GM19467 (cell line): ENCODE measurements at regions not wholly inside any gene's neighbourhood (a gene's known extent, or its start where the extent isn't known, plus 50 kb on each side); places are given as distances from the start of the nearest gene placed in this dataset.

Experiments
- ATAC-seq: cut with Tn5 transposase; IDR thresholded peaks from one replicate; pipeline ENCODE4 v1.9.1; 2021; ENCODE audit warnings: mild to moderate bottlenecking, moderate library complexity; ENCODE audit not compliant: unreplicated experiment

- no peak for ATAC-seq
Observed at GRCh38 chr19:31761281-31761913, 412.2 kb upstream of the TSHZ3 start.

GRCh38 chr19:31770223-31770622 lies 421.0 kb upstream of the TSHZ3 start:
- ATAC-seq = no peak

DNA sequence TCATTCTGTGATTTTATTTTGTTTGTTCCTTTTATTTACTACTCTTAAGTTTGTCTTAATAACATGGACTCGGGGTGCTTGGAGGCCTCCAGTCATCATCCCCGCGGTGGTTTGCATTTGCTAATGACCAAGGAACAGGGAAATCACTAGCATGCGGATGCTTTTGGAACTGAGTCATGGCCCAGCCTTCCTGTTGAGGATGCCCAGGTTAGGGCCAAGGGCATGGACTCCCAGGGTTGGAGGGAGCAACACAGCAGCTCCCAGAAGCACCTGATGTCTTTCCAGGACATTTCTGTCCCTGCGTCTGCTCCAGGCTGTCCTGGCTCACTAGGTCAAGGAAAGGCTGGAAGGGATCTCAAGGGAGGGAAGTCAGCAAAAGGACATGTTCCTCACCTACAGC lies 423.7 kb upstream of the TSHZ3 start:
- ATAC-seq = no peak

- no peak for ATAC-seq
Observed at GRCh38 chr19:31781542-31781941, 432.3 kb upstream of the TSHZ3 start.

- no peak for ATAC-seq
Observed at GRCh38 chr19:31783592-31783991, 434.4 kb upstream of the TSHZ3 start.

DNA sequence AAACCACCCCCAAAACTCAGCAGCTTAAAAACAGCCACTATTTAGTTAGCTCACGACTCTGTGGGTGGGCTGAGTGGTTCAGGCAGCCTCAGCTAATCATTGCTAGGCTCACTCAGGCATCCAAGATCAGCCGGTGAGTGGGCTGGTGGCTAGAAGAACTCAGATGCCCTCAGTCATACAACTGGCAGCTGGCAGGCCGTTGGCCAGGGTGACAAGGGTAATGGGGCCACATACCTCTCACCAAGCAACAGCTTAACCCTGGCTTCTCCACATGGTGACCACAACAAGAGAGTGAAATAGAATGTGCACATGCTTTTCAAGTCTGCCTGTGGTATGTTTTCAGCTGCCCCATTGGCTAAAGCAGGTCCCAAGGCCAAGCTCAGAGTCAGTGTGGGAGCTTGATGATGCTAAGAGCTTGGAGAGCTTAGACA lies 435.4 kb upstream of the TSHZ3 start:
- ATAC-seq = no peak

DNA sequence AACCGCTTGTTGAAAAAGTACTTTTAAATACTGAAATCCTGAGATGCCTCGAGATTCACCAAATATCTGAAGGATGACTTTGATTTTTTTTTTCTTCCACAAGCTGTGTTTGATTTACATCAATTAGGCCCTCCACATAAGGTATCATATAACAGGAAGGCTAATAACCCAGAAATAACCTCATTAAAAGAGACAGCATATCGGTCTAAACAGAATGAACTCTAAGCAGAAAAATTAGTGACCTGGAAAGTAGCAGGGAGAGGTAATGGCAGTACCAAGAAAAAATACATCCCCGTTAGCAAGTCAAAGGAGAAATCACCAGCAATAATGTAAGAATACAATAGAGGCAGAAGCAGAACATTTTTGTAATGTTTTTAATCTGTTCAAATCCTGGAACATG lies 452.4 kb upstream of the TSHZ3 start:
- no peak for ATAC-seq

GRCh38 chr19:31803835-31804446 lies 454.7 kb upstream of the TSHZ3 start:
- ATAC-seq = no peak

- ATAC-seq = no peak
Observed at GRCh38 chr19:31804668-31805067, 455.4 kb upstream of the TSHZ3 start.

DNA sequence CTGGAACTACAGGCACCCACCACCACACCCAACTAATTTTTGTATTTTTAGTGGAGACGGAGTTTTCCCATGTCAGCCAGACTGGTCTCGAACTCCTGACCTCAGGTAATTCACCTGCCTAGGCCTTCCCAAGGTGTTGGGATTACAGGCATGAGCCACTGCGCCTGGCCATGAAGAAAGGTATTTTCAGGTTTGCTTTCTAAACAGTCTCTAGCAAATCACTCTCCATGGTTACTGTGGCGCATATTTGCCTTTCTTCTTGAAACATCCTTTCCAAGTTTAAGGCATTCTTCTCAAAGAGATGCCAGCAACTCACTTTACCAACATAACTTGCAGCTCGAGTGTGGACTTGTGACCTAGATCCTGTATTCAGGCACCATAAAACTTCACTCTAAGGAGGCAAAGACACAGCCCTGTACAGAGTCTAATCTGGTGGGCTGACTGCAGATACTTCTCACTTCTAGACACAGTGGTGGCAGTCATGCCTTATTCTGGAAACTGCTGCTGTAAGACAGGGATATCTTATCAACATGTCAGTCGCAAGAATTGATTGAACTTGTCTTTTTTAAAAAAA lies 461.4 kb upstream of the TSHZ3 start:
- no peak for ATAC-seq

DNA sequence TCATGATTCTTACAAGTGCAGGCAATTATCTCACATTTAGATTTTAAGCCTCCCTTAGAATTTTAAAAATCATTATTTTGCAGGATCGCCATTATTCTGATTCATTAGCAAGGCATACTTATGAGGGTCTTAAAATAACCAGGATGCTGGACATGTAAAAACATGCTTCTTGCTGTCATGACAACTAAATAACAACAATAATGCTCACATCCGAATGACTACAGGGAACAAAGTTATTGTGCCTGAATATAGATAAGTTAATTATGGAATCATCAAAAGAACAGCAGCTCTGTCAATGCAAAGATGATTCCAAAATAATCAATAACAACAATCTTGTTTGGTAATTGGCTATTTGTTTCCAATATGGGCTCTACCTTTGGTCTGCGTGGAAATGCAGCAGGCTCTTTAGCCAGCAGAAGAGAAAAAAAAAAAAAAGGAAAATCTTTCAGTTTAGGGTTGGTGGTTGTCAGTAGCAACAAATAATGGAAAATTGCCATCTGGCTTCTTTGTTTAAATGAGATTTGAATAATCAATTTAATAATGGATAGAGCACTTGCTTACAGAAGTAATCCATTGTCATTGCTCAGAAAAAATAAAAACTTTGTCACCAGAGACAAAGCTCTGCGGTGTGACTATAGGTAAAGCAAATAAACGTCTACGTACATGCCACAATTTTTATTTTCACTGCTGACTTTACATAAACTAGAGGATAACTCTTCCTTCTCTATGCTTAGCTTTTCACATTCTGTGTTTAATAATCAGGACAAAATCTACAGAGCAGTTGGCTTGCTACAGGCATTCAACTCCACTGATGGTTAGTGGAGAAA lies 468.9 kb upstream of the TSHZ3 start:
- ATAC-seq = no peak

GRCh38 chr19:31818798-31819105 lies 469.5 kb upstream of the TSHZ3 start:
- ATAC-seq = no peak

DNA sequence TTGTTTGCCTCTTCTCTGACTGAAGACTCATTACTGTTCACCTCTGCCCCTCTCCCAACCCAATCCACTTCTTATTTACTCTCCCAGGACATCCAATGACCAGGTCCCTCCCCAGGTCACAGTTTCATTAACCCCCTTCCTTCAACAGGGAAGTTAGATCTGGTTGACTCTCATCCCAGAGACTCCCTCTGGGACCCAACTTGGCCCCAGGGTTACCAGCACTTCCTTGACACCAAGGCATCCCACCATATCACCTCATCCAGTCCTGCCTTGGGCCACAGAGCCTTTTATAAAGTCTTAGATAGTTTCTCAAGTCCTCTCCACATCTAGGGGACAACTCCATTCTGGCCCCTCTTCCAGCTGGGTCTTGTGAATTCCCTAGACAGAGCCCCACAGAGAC lies 470.6 kb upstream of the TSHZ3 start:
- ATAC-seq = no peak

GRCh38 chr19:31821346-31821745 lies 472.1 kb upstream of the TSHZ3 start:
- ATAC-seq = no peak

DNA sequence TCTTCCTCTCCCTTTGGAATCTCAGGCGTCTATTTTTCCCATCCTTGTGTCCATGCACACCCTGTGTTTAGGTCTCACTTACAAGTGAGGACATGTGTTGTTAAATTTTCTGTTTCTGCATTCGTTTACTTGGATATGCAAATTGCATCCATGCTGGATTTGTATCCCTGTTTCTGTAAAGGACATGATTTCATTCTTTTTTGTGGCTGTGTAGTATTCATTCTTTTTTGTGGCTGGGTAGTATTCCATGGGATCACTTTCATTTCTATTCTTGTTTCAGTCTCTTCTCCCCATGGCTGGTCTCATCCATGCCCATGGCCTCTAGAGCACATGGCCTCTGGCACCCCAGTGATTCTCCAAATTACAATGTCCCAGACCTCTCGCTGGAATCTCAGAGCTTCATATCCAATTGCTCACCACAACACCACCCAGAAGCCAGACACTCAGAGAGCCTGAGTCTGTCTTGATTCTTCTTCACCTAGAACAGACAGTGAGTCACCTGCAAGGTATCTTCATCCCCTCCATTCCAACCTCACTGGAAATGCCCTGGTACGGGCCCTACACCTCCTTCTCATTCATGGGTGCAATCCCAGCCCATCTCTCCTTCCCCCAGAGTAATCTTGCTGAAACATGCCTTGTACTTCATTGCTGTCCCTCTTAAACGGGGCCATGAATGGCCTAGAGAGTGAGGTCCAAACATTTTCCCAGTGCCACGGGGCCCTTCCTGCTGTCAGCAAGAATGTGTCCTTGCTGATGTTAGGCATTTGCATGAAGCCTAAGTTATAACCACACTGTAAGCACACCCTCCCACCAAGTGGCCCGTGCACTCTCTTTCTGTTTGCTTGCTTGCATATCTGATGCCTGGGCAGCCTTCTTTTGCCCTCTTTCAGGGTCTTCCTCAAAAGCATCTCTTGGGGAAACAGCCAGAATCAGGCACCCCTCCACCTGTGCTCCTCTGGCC lies 476.2 kb upstream of the TSHZ3 start:
- ATAC-seq = no peak

GRCh38 chr19:31826325-31826724 lies 477.1 kb upstream of the TSHZ3 start:
- ATAC-seq = no peak

DNA sequence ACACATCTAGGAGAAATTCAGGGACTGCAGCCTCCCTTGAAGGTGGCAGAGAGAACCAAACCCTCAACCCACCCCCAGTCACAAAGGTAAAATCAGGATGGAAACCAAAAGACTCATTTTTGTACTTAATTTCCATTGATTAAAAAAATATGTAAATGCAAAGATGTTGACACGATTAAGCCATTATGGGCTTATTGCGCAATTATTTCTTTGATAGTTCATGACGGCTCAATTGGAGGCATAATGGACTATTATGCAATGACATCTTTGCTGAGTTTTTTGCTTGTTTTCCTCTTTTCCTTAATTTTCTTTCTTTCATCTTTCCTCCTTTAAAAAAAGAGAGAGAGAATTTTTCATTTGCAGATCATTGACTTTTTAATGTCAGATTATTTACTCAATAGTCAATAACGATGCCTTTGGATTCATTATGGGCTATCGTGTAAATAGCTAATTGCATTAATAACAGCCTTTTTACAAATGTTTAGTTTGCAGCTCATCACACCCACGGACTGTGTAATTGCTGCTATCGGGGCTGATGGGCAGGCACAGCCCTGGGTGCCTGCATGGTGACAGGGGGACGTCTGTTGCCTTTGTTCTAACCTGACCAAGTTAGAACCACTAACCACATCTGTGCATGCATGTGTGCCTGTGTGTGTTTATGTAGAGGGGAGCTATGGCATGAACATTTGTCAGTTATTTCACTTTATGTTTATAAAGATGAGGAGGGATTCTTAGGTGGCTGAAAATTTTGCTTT lies 482.4 kb upstream of the TSHZ3 start:
- no peak for ATAC-seq

DNA sequence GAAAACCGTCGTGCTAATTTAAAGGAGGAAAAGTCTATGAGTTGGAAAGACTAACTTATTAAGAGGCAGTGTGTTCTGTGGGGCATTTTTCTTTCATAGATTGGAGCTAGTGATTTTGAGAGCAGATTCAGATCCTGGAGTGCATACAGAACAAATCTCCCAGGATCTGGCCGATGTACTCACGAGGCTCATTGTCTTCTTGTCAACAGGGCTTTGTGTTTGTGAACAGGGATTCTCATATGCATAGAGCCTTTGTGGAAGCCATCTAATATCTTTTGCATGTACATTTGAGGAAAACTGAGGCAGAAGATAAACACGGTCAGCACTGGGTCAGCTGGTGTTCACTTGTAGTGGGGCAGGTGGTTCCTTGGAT lies 482.9 kb upstream of the TSHZ3 start:
- ATAC-seq = no peak

DNA sequence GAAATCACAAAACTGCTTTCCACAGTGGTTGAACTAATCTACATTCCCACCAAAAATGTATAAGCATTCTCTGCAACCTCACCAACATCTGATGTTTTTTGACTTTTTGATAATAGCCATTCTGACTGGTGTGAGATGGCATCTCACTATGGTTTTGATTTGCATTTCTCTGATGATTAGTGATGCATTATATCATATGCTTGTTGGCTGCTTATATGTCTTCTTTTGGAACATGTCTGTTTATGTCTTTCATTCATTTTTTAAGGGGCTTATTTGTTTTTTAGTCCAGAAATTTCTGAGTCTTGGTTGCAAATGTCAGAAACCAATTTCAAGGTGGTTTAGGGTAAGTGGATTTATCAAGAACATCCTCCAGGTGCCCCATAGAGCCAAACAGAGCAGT lies 484.8 kb upstream of the TSHZ3 start:
- ATAC-seq = no peak

- ATAC-seq = no peak
Observed at GRCh38 chr19:31838163-31838815, 489.1 kb upstream of the TSHZ3 start.
